GM19238 (cell line): ENCODE measurements at regions not wholly inside any gene's neighbourhood (a gene's known extent, or its start where the extent isn't known, plus 50 kb on each side); places are given as distances from the start of the nearest gene placed in this dataset.
"Not testable (repeated sequence)": the region's sequence is repeated elsewhere in the genome, so short reads cannot be mapped to it uniquely, and the experiment has no call there.

Experiments
- DNase-seq: peaks from one replicate; pipeline ENCODE4 v3.0.0; 2011; ENCODE audit warnings: low spot score; ENCODE audit not compliant: insufficient read length

GRCh38 chr18:25497151-25497794, 145.3 kb upstream of the ZNF521 start:
- DNase-seq = no peak

- DNase-seq = no peak
These were observed 144.6 kb upstream of the ZNF521 start for GRCh38 chr18:25496544-25496943.

GRCh38 chr18:25495606-25496005, 143.6 kb upstream of the ZNF521 start:
- DNase-seq = no peak

- no peak for DNase-seq
These were observed 142.9 kb upstream of the ZNF521 start for GRCh38 chr18:25494888-25495287.

- no peak for DNase-seq
These were observed 141.4 kb upstream of the ZNF521 start for GRCh38 chr18:25493401-25493800.

- no peak for DNase-seq
These were observed 138.3 kb upstream of the ZNF521 start for GRCh38 chr18:25490316-25490715.

GRCh38 chr18:25473008-25473407, 121.0 kb upstream of the ZNF521 start:
- DNase-seq = no peak

GRCh38 chr18:25470756-25471524, 119.0 kb upstream of the ZNF521 start:
- not testable (repeated sequence) for DNase-seq

- no peak for DNase-seq
These were observed 118.1 kb upstream of the ZNF521 start for GRCh38 chr18:25470062-25470461.

GRCh38 chr18:25469489-25469888, 117.5 kb upstream of the ZNF521 start:
- no peak for DNase-seq

GRCh38 chr18:25467226-25467987, 115.4 kb upstream of the ZNF521 start:
- DNase-seq = no peak

GRCh38 chr18:25465152-25465732, 113.3 kb upstream of the ZNF521 start:
- no peak for DNase-seq

- no peak for DNase-seq
These were observed 112.3 kb upstream of the ZNF521 start for GRCh38 chr18:25464227-25464626.

- no peak for DNase-seq
These were observed 111.8 kb upstream of the ZNF521 start for GRCh38 chr18:25463726-25464125.

- no peak for DNase-seq
These were observed 107.8 kb upstream of the ZNF521 start for GRCh38 chr18:25459814-25460213.

GRCh38 chr18:25457601-25458000, 105.6 kb upstream of the ZNF521 start:
- no peak for DNase-seq

GRCh38 chr18:25457126-25457525, 105.2 kb upstream of the ZNF521 start:
- DNase-seq = no peak

- no peak for DNase-seq
These were observed 104.5 kb upstream of the ZNF521 start for GRCh38 chr18:25456334-25457010.

- DNase-seq = no peak
These were observed 103.7 kb upstream of the ZNF521 start for GRCh38 chr18:25455646-25456045.

- no peak for DNase-seq
These were observed 103.2 kb upstream of the ZNF521 start for GRCh38 chr18:25455159-25455558.

- no peak for DNase-seq
These were observed 102.8 kb upstream of the ZNF521 start for GRCh38 chr18:25454730-25455129.
